ENCODE measurements at regions not wholly inside any gene's neighbourhood (a gene's known extent, or its start where the extent isn't known, plus 50 kb on each side); places are given as distances from the start of the nearest gene placed in this dataset.

DNA sequence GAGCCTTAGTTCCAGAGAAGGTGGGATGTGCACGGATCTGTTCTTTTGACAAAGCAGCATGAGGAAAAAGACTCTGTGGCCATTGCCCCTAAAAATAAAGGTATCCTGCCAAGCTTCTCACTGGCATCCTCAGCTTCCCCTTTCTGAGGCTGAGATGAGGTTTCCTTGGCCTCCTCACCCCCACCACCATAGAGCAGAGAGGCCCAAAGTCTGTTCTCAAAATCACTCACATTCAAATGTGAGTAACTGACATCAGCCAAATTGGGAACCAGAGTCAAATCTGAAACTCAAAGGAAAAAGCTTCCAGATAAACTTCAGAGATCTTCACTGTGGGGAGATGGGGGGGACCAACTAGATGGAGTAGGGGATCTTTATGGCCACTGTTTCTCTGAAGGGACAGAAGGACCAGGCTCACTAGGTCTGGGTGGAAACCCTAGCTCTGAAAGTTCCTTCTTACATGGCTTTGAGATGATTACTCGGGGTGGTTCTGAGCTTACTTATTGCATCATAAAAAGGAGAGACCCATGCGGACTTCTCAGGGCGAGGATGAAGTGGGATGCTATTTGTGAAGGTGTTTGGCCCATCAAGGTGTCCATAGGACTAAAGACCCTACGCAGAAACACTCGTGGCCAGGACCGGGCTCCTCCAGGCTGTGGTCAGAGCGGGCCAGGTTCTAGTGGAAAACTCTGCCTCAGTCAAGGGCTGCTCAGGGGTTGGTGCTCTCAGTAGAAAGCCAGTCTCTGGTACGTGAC lies 61.5 kb upstream of the MEF2A start:
- H4K20me1 ChIP-seq (replicated peaks in 1 of 2; ENCODE audit: control insufficient read depth in 1 of 2, insufficient read depth in 2 of 2, low read length in 2 of 2): no peaks in the 10 kb centered on the region
- H2BK15ac ChIP-seq (ENCODE audit: low read length): no peak overlapping the region
- H3K27ac ChIP-seq (ENCODE audit: low read depth, low read length): no peak overlapping the region
- H3K36me3 ChIP-seq (ENCODE audit: control insufficient read depth in 2 of 4, insufficient read depth in 4 of 4, low read length in 3 of 4): no peaks in the 10 kb centered on the region; a peak in 1 of 8 replicates
- H4K8ac ChIP-seq (ENCODE audit: extremely low read depth, insufficient read depth, low read length): no peak overlapping the region
- H3K4me1 ChIP-seq (replicated peaks in 1 of 4; ENCODE audit: control insufficient read depth in 3 of 4, insufficient read depth in 4 of 4, low read length in 3 of 4): no peaks in the 10 kb centered on the region
- H3K18ac ChIP-seq (ENCODE audit: extremely low read depth, low read length): no peak overlapping the region
- CTCF ChIA-PET (ENCODE audit: partially characterized antibody): interaction anchor here (0.7 to 1.4 kb wide), 8 partner anchors 8 to 387 kb away, joined by 3 to 7 read pairs (median 4); no protein-coding TSS in a partner anchor
- no peaks in the 10 kb centered on the region for H3K79me1 ChIP-seq (ENCODE audit: low read depth, low read length)
- H2BK120ac ChIP-seq (replicated peaks; ENCODE audit: low read depth, low read length): no peak overlapping the region
- H3K4ac ChIP-seq (replicated peaks; ENCODE audit: insufficient read length, low read depth, low read length): no peak overlapping the region
- no peaks in the 10 kb centered on the region for H3K23me2 ChIP-seq (ENCODE audit: low read depth, low read length)
- POLR2A ChIA-PET (ENCODE audit: partially characterized antibody): interaction anchor here (0.6 kb wide), 1 partner anchor 28 kb away, joined by 3 read pairs; no protein-coding TSS in a partner anchor
- no peak overlapping the region for H3K9ac ChIP-seq (replicated peaks in 1 of 4; ENCODE audit: extremely low read depth in 1 of 4, low read depth in 3 of 4, low read length in 3 of 4)
- no peak overlapping the region for H3K23ac ChIP-seq (ENCODE audit: insufficient read length)
- FAIRE-seq (no peak), DNase-seq (ENCODE audit: low read depth in 1 of 2, low spot score in 2 of 2) (no peak)
- H4K5ac ChIP-seq (ENCODE audit: insufficient read length, low read depth, low read length): no peak overlapping the region
- H2BK12ac ChIP-seq (ENCODE audit: low read depth, low read length): no peak overlapping the region
- H3K14ac ChIP-seq (ENCODE audit: insufficient read length): no peak overlapping the region
- no peak overlapping the region for H3K56ac ChIP-seq (replicated peaks; ENCODE audit: insufficient read length, low read depth, low read length)
- WGBS, 2 experiments (ENCODE audit: extremely low coverage in 1 of 2, insufficient coverage in 1 of 2, insufficient read length in 1 of 2, insufficient replicate concordance in 2 of 2, low coverage in 1 of 2, low lambda C conversion rate in 2 of 2, missing lambda C conversion rate in 1 of 2): 80% methylated on average over 9 of the region's 9 CpGs; no CpG with 5 or more reads in 1 of the 2 experiments
- no peak overlapping the region for H4K91ac ChIP-seq (replicated peaks; ENCODE audit: insufficient read length, low read length)
- H2AFZ ChIP-seq (ENCODE audit: low read length): no peak overlapping the region
- H2BK5ac ChIP-seq (ENCODE audit: low read depth, low read length): no peak overlapping the region
- H3K4me3 ChIP-seq (ENCODE audit: extremely low read depth in 1 of 4, insufficient read depth in 2 of 4, low read depth in 3 of 4, low read length in 4 of 4): no peak overlapping the region
- H3K9me3 ChIP-seq (ENCODE audit: insufficient read depth in 2 of 2, low read depth in 1 of 2, low read length in 1 of 2): no peaks in the 10 kb centered on the region
- H3K4me2 ChIP-seq (ENCODE audit: insufficient read depth in 1 of 2, low read depth in 2 of 2, low read length in 2 of 2): no peak overlapping the region
- no peak overlapping the region for H2BK20ac ChIP-seq (ENCODE audit: low read length)
- no peaks in the 10 kb centered on the region for H3K79me2 ChIP-seq (ENCODE audit: control insufficient read depth in 1 of 2, insufficient read depth in 2 of 2, low read length in 2 of 2)
- TF ChIP-seq BACH1 (IDR thresholded peaks at IDR 0.05; ENCODE audit: low read length): no peak
- TF ChIP-seq ATF2 (IDR thresholded peaks at IDR 0.05; ENCODE audit: low read length): no peak
- TF ChIP-seq YY1 (IDR thresholded peaks at IDR 0.05; ENCODE audit: low read depth, low read length): no peak
- TF ChIP-seq ASH2L (IDR thresholded peaks at IDR 0.05; ENCODE audit: low read length): no peak
- TF ChIP-seq KDM4A (IDR thresholded peaks at IDR 0.05; ENCODE audit: low read depth, low read length, severe bottlenecking): no peak
- TF ChIP-seq RXRA (IDR thresholded peaks at IDR 0.05; ENCODE audit: insufficient read depth, low read depth, low read length): no peak
- TF ChIP-seq BRCA1 (IDR thresholded peaks at IDR 0.05; ENCODE audit: low read depth, low read length): no peak
- no peak for TF ChIP-seq SIX5 (IDR thresholded peaks at IDR 0.05; ENCODE audit: low read depth, low read length)
- no peak for TF ChIP-seq KDM1A (IDR thresholded peaks at IDR 0.05; ENCODE audit: borderline replicate concordance, low read length)
- TF ChIP-seq POU5F1 (IDR thresholded peaks at IDR 0.05; ENCODE audit: low read depth, low read length): no peak
- TF ChIP-seq CHD1 (IDR thresholded peaks at IDR 0.05; ENCODE audit: low read depth, low read length): no peak
- H2AK5ac ChIP-seq (ENCODE audit: low read depth, low read length): no peak overlapping the region
- H3K27me3 ChIP-seq (replicated peaks in 1 of 4; ENCODE audit: control insufficient read depth in 3 of 4, extremely low read depth in 1 of 4, insufficient read depth in 3 of 4, low read length in 3 of 4): no peaks in the 10 kb centered on the region

All from H1 (cell line).